G401 (cell line): ENCODE measurements at regions not wholly inside any gene's neighbourhood (a gene's known extent, or its start where the extent isn't known, plus 50 kb on each side); places are given as distances from the start of the nearest gene placed in this dataset.
A peak's percentile ranks its signal among the peaks of the same experiment; 100 is the strongest.

ENCODE experiments used
- DNase-seq: peaks from one replicate; pipeline ENCODE4 v3.0.0-alpha.2; 2015; ENCODE audit warnings: low spot score
- in situ Hi-C: cut with HindIII; loops from 2 replicates; pipeline ENCODE4 v1.10.0; 2016; ENCODE audit warnings: low sequenced_read_pairs, mixed read lengths

DNA sequence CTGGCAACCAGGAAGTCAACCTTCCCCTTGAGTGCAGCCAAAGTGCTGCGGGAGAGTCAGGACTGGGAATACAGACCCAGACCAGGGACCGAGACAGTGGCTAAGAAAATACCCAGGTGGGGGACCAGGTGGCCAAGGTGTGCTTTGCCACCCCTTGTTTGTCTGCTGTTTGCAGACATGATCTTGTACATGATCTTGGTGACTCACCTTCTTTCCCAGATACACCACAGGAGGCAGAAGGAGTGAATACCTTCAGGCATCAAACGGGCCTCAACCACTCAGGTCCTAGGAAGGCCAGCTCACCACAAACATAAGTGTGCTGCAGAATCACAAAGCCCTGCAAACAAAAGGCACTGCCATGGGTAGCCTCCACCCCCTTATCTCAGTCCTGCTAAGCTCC, 62.0 kb downstream of the CNGA2 start:
- in situ Hi-C loops: no loop called here
- no peak for DNase-seq

DNA sequence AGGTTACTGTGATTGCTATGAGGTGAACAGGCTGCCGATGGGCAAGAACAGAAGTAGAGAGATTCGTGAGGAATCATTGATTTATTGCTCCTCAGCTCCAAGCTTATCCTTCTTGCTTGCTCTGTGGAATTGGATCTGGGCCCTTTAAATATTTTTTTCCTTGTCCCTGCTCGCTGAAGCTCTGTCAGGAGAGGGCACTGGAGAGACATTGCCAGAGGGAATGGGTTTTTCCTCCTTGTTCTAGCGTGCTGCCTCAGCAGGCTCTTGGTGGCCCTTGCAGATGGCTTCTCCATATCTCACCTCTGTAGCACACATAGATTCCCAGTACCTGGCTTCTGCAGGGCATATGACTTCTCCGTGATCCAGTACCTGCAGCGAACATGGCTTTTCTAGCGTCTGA, 67.4 kb downstream of the CNGA2 start:
- in situ Hi-C loops: no loop called here
- no peak for DNase-seq

DNA sequence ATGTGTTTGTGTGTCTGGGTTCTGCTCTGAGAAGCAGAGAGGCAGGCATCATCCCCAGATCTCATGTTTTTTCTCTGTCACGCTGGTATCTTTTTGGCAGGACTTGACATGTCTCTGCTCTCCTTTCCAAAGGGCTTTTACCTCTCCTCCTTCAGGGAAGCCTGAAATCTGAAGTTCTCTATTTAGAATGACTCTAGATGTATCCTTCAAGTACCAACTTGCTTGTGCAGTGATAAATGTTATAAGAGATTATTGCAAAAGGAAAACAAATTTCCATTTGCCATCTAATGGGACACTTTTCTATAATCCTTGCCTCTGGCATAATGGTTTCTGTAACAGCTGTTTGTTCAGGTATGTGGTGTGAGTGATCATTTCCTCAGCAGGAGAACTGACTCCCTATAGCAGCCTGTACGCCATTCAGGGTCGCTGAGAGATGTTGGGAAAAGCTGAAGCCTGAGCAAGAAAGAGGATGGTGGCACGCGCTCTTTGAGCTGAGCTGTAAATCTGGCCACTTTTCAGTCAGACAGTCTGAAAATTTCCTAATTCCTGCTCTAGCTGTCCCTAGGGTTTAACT, 72.5 kb downstream of the CNGA2 start:
- DNase-seq: no peak
- in situ Hi-C loops: no loop called here

DNA sequence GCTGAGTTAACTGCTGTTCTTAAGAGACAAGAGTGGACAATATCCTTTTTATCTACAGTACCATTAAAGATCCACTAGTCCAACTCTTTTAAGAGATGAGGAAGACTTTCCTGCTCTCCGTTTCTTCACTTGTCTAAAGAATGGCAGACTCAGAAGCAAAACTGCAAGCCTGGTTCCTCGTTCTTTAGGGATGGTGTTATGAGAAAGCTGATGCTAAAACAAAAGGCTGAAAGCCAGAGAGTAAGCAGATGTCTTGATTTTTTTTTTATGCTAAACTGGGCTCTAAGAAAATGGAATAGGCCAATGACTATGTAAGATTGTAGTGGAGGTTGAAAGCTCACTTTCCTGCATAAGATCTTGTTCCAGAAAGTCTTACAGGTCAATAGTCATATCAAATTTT, 78.1 kb downstream of the CNGA2 start:
- in situ Hi-C loops: no loop called here
- no peak for DNase-seq

DNA sequence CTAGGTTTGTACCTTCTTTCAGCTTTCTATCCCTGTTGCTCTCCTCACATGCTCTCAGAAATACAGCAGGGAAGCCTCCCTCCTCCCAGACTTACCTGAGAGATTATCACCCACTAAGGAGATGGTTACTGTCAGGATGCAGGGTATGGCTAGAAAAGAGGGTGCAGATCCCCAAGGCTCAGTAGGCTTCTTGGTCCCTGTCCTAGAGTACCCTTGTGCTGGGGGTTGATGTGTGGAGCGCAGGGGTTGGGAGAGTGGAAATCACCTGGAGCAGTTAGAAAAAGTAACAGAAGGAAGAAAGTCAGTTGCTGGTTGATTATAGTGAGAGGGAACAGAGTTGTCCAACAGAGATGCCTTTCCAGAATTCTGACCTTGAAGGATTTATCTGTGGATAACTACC, 80.2 kb downstream of the CNGA2 start:
- in situ Hi-C loops: no loop called here
- no peak for DNase-seq

DNA sequence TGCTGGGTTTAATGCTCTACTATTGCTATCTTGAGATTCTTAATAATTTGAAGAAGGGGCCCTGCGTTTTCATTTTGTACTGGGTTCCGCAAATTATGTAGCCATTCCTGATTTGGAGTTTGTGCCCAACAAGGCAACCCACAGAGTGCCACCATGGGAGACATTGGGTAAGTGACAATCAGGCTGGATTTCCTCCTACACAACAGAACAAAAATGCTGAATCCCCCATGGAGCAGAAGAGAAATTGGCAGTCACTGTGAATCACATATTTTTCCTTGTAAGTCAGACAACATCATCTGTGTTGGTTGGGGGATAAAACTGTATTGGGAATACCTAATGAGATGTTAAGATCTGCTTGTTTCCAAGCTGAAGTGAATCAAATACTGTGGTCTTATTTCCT, 80.9 kb downstream of the CNGA2 start:
- in situ Hi-C loops: no loop called here
- peak; percentile 0 for DNase-seq

DNA sequence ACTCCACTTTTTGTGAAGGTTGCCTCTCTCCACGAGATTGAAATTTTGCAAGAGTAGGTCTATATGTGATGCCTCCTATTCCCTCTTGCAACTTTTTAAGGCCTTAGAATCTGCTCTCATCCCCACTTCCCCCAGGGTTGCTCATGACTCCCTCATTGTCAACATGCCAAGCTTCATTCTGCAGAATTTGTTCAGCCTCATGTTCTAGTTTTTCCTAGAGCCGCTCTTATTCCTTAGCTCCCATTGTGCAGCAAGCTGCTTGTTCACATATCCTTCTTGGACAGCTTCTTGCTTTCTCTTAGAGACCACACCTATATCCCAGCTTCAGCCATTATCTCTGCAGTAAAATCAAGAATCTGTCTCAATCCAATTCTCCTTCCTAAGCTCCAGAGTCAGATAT, 82.4 kb downstream of the CNGA2 start:
- in situ Hi-C loops: no loop called here

DNA sequence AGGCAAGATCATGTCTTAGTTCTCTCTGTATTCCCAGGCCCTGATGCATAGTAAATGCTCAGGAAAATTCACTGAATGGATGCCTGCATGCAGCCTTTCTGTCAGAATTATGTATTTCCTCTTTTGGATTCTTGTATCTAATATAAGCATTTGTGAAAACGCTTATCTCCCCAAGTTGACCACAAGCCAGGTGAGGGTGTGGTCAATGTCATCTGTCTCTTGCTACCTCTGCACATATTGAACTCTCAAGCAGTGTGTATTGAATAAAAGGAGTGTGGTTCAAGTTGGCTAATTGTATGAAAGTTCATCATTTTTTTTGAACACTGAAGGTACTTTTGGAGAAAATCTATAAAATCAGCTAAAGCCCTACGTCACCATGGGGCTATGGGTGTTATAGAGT, 84.3 kb downstream of the CNGA2 start:
- no peak for DNase-seq
- in situ Hi-C loops: no loop called here

More for the DNA sequence above, 82.4 kb downstream of the CNGA2 start:
- DNase-seq: no peak

DNA sequence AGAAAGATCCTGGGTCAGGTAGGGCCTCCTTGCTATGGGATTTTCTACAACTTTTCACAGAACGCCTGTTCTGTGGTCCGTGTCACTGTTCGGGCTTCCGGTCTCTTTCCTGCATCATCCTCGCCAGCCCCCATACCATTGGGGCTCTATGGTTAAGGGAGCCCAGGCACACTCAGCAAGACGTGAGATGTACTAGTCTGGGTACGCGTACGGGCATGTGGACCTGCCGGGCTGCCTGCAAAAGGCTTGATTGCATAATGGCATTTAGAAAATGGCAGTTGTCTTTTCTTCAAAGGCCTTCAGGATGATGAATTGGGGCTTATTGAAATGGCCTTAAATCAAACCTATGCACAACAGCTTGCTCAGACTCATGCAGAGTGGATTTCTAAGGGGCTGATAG, 86.7 kb downstream of the CNGA2 start:
- in situ Hi-C loops: no loop called here
- DNase-seq: no peak

DNA sequence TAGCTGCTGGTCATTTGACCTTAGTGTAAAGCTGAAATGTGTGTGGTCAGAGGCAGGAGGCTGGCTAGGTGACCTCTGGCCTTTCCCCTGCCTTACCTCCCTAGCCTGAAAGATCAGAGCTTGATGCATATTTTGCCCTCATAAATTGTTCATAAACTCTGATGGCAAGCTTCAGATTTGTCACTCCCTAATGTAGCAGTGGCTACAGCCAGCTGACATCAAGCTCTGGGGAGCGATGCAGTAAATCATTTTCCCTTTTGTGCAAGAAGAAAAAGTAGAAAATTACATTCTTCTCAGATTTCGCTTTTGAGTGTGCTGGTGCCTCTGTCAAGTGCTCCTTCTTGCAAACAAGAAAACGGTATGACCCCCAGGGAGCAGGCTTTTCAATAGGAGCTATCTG, 87.7 kb upstream of the MAGEA4 start:
- in situ Hi-C loops: no loop called here
- DNase-seq: no peak

DNA sequence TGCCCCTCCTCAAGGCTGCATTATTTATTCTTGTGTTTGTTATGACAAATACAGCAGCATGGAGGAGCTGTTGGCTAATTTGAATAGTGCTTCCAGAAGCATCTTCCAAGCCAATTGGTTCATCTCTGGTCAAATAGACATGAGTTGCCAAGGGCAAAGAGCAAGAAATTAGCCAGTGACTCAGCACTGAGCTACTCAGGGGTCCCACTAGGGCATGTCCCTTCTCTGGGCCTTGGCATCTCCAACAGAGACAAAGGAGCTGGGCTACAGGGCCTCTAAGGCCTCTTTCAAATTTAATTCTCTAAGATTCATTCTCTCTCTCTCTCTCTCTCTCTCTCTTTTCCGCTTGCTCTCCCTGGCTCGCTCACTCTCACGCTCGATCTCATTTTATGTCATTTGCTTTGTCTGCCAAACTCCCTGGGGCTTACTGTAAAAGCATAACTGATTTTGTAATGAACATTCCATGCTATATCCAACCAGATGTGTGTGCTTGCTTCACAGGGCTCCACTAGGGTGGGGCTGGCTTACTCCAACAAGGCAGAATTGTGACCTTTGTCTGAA, 86.7 kb upstream of the MAGEA4 start:
- in situ Hi-C loops: no loop called here
- DNase-seq: no peak

DNA sequence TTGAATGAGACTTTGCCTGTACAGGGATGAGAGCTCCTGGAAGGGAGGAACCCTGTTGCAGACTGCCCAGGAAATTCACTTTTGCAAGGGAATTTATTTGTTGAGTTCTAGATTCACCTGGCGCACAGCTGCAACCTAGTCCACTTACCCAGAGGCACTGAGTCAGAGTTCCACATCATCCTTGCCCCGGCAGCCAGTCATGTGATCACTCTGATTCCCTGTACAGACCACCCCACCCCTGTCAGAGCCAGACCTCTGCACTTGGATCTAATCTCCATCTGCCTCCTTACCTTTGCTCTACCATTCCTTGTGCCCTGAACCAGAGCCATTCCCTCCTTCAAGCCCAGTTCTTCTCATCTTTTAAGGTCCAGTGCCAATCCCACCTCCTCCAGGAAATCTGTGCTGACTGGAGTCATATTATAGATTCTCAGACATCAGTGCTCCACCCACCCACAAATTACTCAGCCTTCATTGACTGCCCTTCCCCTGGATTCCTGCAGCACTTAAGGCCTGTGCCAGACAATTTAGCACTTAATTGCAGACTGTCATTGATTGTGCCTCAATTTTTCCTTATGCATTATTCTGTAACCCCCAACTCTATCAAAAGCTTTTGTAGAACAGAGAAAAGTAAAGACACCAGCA, 84.1 kb upstream of the MAGEA4 start:
- in situ Hi-C loops: no loop called here
- no peak for DNase-seq

DNA sequence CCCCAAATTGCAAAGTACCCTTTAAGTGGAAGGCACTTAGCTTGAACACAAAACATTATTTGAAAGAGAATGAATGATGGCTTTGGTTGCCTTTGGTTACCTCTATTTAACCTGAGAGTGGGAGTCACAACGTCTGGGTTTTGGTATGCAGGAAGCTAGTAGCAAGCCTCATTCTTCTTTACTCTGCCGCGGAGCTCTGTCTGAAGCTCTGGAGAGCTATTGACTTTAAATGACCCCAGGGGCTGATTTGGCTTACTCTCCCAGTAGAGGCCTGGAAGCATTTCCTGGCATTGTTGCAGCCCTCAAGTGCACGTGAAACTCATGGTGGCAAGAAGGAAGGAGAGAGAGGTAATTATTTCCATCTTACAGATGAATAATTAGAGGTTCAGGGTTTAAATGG, 81.8 kb upstream of the MAGEA4 start:
- no peak for DNase-seq
- in situ Hi-C loops: no loop called here

DNA sequence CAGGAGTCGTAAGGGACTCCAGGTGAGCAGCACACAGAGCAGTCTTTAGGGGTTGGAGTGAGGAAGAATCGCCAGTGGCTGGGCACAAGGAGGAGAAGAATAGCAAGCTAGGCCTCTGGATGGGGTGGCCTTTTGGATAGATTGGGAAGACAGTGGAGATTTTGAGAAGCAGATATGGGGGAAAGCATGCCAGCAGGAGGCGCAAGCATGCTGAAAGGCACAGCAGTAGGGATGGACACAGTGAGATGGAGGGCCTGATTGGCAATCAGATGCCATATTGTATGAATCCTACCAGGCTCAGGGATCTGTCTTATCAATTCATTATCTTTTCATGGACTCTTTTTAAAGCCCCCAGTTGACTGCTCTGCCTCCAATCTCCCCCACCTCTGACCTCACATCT, 60.4 kb upstream of the MAGEA4 start:
- in situ Hi-C loops: no loop called here
- DNase-seq: no peak

DNA sequence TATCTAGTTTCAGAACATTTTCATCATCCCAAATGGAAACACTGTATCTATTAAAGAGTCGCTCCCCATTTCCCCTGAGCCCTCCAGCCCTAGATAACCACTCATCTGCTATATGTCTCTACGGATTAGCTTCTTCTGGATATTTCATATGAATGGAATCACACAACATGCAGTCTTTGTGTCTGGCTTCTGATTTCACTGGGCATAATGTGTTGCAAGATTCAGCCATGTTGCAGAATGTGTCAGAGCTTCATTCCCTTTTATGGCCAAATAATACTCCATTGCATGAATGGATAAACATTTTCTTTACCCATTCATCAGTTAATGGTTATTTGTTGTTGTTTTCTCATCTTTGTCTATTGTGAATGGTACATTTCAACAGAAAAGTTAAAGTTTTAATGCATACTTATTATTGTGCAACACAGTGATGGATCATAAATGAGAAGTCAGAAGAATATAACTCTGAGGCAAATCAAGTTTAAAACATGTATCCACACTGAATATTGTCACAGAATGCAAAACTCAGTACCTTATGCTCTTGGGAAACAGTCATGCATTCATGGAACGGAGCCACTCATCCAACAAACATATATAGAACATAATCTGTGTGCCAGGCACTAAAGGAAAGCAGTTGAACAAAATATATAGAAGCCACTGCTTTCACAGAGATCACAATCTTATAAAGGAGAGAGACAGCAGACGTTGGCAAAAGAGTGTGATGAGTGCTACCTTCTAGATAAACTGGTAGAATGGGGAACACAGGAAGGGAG, 57.8 kb upstream of the MAGEA4 start:
- DNase-seq: no peak
- in situ Hi-C loops: no loop called here

DNA sequence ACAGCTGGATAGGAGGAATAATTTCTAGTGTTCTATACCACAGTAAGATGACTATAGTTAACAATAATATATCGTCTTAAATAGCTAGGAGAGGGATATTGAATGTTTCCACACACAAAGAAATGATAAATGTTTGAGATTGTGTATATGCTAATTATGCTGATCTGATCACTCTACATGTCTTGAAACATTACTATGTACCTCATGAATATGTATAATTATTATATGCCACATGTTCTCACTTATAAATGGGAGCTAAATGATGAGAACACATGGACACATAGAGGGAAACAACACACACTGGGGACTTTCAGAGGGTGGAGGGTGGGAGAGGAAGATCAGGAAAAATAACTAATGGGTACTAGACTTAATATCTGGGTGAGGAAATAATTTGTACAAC, 53.2 kb upstream of the MAGEA4 start:
- DNase-seq: no peak
- in situ Hi-C loops: no loop called here

DNA sequence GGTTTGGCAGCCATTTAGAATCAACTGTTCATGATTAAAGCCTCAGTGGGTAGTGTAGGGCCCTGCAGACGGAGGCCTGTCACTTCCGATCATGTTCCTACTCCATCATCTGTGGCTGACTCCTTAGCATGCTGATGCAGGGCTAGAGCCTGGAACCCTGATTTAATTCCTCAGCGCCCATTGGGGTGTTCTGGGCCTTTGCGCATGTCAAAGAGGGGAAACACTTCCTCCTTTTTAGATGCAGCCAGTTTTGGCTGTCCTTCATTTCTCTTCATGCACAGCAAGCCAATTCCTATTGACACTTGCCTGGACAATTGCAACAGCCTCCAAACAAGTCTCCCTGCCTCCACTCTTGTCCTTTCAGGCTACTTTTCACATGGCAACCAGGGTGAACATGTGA, 51.9 kb upstream of the MAGEA4 start:
- in situ Hi-C loops: no loop called here
- no peak for DNase-seq
